GM23338 (cell line): ENCODE measurements at regions not wholly inside any gene's neighbourhood (a gene's known extent, or its start where the extent isn't known, plus 50 kb on each side); places are given as distances from the start of the nearest gene placed in this dataset.

Source experiments
- ATAC-seq: fragments of 200-7000 bp; cut with Tn5 transposase; 3 replicates; pipeline ENCODE4 v1.9.1; 2020
- DNase-seq: peaks from one replicate; pipeline ENCODE4 v3.0.0-alpha.2; 2015; ENCODE audit warnings: low spot score
- H2AFZ ChIP-seq: fragments of 200-600 bp; sonication (generic); 2 replicates; pipeline ENCODE4 v1.8.0; 2016; ENCODE audit warnings: antibody characterized with exemption, mild to moderate bottlenecking, moderate library complexity
- H3F3A ChIP-seq: fragments of 200-600 bp; sonication (generic); replicated peaks from 2 replicates; pipeline ENCODE4 v1.8.0; 2017; ENCODE audit warnings: antibody characterized with exemption, mixed run types, low read depth
- H3K27ac ChIP-seq: fragments of 200-600 bp; sonication (generic); 2 replicates; pipeline ENCODE4 v1.6.1; 2016; ENCODE audit warnings: low read depth
- H3K27me3 ChIP-seq: fragments of 200-600 bp; sonication (generic); 2 replicates; pipeline ENCODE4 v1.8.0; 2016; ENCODE audit warnings: mild to moderate bottlenecking, mixed run types, moderate library complexity; ENCODE audit not compliant: insufficient read depth
- H3K36me3 ChIP-seq: fragments of 200-600 bp; sonication (generic); 2 replicates; pipeline ENCODE4 v1.8.0; 2016; ENCODE audit warnings: mild to moderate bottlenecking; ENCODE audit not compliant: insufficient read depth
- H3K4me1 ChIP-seq: fragments of 200-600 bp; sonication (generic); 2 replicates; pipeline ENCODE4 v1.8.0; 2016; ENCODE audit warnings: mild to moderate bottlenecking, moderate library complexity; ENCODE audit not compliant: insufficient read depth
- H3K4me2 ChIP-seq: fragments of 200-600 bp; sonication (generic); 2 replicates; pipeline ENCODE4 v1.7.1; 2017; ENCODE audit warnings: mixed run types
- H3K4me3 ChIP-seq: fragments of 200-600 bp; sonication (generic); 2 replicates; pipeline ENCODE4 v1.6.1; 2016; ENCODE audit warnings: mixed run types
- H3K79me2 ChIP-seq: fragments of 200-600 bp; sonication (generic); replicated peaks from 2 replicates; pipeline ENCODE4 v1.8.0; 2017; ENCODE audit warnings: mild to moderate bottlenecking; ENCODE audit not compliant: insufficient read depth
- H3K9me2 ChIP-seq: fragments of 200-600 bp; sonication (generic); 2 replicates; pipeline ENCODE4 v1.8.0; 2017; ENCODE audit not compliant: insufficient read depth
- H4K20me1 ChIP-seq: fragments of 200-600 bp; sonication (generic); replicated peaks from 2 replicates; pipeline ENCODE4 v1.8.0; 2017; ENCODE audit warnings: mild to moderate bottlenecking; ENCODE audit not compliant: insufficient read depth
- H3K27ac Mint-ChIP-seq: 2 replicates; pipeline ENCODE4 v1.8.0; 2020; ENCODE audit warnings: inconsistent platforms, mild to moderate bottlenecking, moderate library complexity, mixed read lengths
- H3K27me3 Mint-ChIP-seq: 3 replicates; pipeline ENCODE4 v1.8.0; 2022; ENCODE audit warnings: low read depth, mild to moderate bottlenecking, moderate library complexity, mixed read lengths, inconsistent platforms; ENCODE audit not compliant: insufficient read depth, poor library complexity
- H3K36me3 Mint-ChIP-seq: 3 replicates; pipeline ENCODE4 v1.8.0; 2021; ENCODE audit warnings: low read depth, mild to moderate bottlenecking, inconsistent platforms, moderate library complexity, mixed read lengths
- H3K4me1 Mint-ChIP-seq: 3 replicates; pipeline ENCODE4 v1.8.0; 2020; ENCODE audit warnings: mild to moderate bottlenecking, inconsistent platforms, mixed read lengths
- H3K4me3 Mint-ChIP-seq: 3 replicates; pipeline ENCODE4 v1.8.0; 2021; ENCODE audit warnings: moderate library complexity, mild to moderate bottlenecking, inconsistent platforms, mixed read lengths
- H3K9me3 Mint-ChIP-seq: 3 replicates; pipeline ENCODE4 v1.8.0; 2020; ENCODE audit warnings: moderate library complexity, mild to moderate bottlenecking, inconsistent platforms, mixed read lengths
- EZH2 ChIP-seq: fragments of 200-600 bp; sonication (generic); IDR thresholded peaks from one replicate; pipeline ENCODE4 v1.8.0; 2017; ENCODE audit warnings: antibody characterized with exemption, mild to moderate bottlenecking, low read depth; ENCODE audit not compliant: unreplicated experiment
- EZH2phosphoT487 ChIP-seq: fragments of 200-600 bp; sonication (generic); IDR thresholded peaks from one replicate; pipeline ENCODE4 v1.8.1; 2018; ENCODE audit warnings: antibody characterized with exemption; ENCODE audit not compliant: unreplicated experiment
- JUNB ChIP-seq: IDR thresholded peaks from one replicate; pipeline ENCODE4 v1.6.1; 2016; ENCODE audit warnings: antibody characterized with exemption; ENCODE audit not compliant: unreplicated experiment
- NANOG ChIP-seq: IDR thresholded peaks from 2 replicates; pipeline ENCODE4 v1.6.1; 2016; ENCODE audit warnings: antibody characterized with exemption, borderline replicate concordance
- STAT1 ChIP-seq: IDR thresholded peaks from one replicate; pipeline ENCODE4 v1.6.1; 2016; ENCODE audit warnings: antibody characterized with exemption; ENCODE audit not compliant: unreplicated experiment
- ZNF114 ChIP-seq: fragments of 250-450 bp; sonication (Bioruptor Pico); IDR thresholded peaks from 2 replicates; pipeline ENCODE4 v1.5.0; 2020; ENCODE audit warnings: mild to moderate bottlenecking, moderate library complexity
- ZNF331 ChIP-seq: fragments of 250-450 bp; sonication (Bioruptor Pico); IDR thresholded peaks from 2 replicates; pipeline ENCODE4 v1.5.0; 2020; ENCODE audit warnings: low read depth, mild to moderate bottlenecking, moderate library complexity
- TF ChIP-seq, protein P1 (sequence below), 2 experiments: fragments of 200-600 bp in 1 of 2; sonication (generic) in 1 of 2; conservative IDR thresholded peaks; 2 replicates each; pipeline versions ENCODE4 v1.5.1 to v1.6.1; 2016 to 2017; ENCODE audit warnings: antibody characterized with exemption in 2 of 2, low read depth in 2 of 2, mild to moderate bottlenecking in 2 of 2, moderate library complexity in 1 of 2
- TF ChIP-seq, protein P2 (sequence below): fragments of 250-450 bp; sonication (Bioruptor Pico); IDR thresholded peaks from 2 replicates; pipeline ENCODE4 v1.5.0; 2020; ENCODE audit warnings: mild to moderate bottlenecking, moderate library complexity
- TF ChIP-seq, protein P3 (sequence below): IDR thresholded peaks from 2 replicates; pipeline ENCODE4 v1.6.1; 2016; ENCODE audit warnings: antibody characterized with exemption

DNA sequence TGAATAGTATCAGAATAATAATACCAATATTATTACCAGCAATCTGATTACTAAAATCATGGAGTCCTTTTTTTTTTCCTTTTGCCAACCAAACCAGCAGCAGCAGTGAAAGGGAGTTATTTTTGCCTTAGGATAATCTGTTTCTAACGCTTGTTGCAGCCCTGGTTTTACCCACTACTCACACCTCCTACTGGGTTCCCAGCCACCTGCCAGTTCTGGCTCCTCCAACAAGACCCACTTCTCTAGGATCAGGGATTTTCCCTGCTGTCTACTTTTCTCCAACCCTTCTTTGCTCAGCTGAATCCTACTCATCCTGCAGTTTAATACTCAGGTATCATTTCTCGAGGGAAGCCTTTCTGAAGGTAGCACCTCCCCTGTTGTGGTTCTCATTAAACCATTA, 96.8 kb upstream of the BCAR3 start (continued):
- TF ChIP-seq, protein P1, sequence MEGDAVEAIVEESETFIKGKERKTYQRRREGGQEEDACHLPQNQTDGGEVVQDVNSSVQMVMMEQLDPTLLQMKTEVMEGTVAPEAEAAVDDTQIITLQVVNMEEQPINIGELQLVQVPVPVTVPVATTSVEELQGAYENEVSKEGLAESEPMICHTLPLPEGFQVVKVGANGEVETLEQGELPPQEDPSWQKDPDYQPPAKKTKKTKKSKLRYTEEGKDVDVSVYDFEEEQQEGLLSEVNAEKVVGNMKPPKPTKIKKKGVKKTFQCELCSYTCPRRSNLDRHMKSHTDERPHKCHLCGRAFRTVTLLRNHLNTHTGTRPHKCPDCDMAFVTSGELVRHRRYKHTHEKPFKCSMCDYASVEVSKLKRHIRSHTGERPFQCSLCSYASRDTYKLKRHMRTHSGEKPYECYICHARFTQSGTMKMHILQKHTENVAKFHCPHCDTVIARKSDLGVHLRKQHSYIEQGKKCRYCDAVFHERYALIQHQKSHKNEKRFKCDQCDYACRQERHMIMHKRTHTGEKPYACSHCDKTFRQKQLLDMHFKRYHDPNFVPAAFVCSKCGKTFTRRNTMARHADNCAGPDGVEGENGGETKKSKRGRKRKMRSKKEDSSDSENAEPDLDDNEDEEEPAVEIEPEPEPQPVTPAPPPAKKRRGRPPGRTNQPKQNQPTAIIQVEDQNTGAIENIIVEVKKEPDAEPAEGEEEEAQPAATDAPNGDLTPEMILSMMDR (conservative IDR thresholded peaks at IDR 0.05; ENCODE audit: low read depth in 2 of 2): no peak
- TF ChIP-seq, protein P2, sequence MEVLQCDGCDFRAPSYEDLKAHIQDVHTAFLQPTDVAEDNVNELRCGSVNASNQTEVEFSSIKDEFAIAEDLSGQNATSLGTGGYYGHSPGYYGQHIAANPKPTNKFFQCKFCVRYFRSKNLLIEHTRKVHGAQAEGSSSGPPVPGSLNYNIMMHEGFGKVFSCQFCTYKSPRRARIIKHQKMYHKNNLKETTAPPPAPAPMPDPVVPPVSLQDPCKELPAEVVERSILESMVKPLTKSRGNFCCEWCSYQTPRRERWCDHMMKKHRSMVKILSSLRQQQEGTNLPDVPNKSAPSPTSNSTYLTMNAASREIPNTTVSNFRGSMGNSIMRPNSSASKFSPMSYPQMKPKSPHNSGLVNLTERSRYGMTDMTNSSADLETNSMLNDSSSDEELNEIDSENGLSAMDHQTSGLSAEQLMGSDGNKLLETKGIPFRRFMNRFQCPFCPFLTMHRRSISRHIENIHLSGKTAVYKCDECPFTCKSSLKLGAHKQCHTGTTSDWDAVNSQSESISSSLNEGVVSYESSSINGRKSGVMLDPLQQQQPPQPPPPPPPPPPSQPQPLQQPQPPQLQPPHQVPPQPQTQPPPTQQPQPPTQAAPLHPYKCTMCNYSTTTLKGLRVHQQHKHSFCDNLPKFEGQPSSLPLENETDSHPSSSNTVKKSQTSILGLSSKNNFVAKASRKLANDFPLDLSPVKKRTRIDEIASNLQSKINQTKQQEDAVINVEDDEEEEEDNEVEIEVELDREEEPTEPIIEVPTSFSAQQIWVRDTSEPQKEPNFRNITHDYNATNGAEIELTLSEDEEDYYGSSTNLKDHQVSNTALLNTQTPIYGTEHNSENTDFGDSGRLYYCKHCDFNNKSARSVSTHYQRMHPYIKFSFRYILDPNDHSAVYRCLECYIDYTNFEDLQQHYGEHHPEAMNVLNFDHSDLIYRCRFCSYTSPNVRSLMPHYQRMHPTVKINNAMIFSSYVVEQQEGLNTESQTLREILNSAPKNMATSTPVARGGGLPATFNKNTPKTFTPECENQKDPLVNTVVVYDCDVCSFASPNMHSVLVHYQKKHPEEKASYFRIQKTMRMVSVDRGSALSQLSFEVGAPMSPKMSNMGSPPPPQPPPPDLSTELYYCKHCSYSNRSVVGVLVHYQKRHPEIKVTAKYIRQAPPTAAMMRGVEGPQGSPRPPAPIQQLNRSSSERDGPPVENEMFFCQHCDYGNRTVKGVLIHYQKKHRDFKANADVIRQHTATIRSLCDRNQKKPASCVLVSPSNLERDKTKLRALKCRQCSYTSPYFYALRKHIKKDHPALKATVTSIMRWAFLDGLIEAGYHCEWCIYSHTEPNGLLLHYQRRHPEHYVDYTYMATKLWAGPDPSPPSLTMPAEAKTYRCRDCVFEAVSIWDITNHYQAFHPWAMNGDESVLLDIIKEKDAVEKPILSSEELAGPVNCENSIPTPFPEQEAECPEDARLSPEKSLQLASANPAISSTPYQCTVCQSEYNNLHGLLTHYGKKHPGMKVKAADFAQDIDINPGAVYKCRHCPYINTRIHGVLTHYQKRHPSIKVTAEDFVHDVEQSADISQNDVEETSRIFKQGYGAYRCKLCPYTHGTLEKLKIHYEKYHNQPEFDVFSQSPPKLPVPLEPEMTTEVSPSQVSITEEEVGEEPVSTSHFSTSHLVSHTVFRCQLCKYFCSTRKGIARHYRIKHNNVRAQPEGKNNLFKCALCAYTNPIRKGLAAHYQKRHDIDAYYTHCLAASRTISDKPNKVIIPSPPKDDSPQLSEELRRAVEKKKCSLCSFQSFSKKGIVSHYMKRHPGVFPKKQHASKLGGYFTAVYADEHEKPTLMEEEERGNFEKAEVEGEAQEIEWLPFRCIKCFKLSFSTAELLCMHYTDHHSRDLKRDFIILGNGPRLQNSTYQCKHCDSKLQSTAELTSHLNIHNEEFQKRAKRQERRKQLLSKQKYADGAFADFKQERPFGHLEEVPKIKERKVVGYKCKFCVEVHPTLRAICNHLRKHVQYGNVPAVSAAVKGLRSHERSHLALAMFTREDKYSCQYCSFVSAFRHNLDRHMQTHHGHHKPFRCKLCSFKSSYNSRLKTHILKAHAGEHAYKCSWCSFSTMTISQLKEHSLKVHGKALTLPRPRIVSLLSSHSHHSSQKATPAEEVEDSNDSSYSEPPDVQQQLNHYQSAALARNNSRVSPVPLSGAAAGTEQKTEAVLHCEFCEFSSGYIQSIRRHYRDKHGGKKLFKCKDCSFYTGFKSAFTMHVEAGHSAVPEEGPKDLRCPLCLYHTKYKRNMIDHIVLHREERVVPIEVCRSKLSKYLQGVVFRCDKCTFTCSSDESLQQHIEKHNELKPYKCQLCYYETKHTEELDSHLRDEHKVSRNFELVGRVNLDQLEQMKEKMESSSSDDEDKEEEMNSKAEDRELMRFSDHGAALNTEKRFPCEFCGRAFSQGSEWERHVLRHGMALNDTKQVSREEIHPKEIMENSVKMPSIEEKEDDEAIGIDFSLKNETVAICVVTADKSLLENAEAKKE (CRISPR knock-in tag): no peak
- TF ChIP-seq EZH2phosphoT487 (no peak), ZNF114 (CRISPR knock-in tag) (no peak), ZNF331 (CRISPR knock-in tag) (no peak), EZH2 (no peak)

GRCh38 chr1:93777255-93777654, 95.6 kb upstream of the BCAR3 start:
- no peak overlapping the region for H3K27ac Mint-ChIP-seq
- ATAC-seq (no peak), DNase-seq (no peak)
- peaks cover 35% of the 10 kb centered on the region for H3K9me2 ChIP-seq
- no peaks in the 10 kb centered on the region for H3K27me3 Mint-ChIP-seq
- no peak overlapping the region for H3K4me3 Mint-ChIP-seq
- peaks cover 16% of the 10 kb centered on the region for H3K4me1 Mint-ChIP-seq
- no peaks in the 10 kb centered on the region; the same call in 1 of the 2 replicates for H3K4me1 ChIP-seq
- no peak overlapping the region for H3K4me3 ChIP-seq
- no peaks in the 10 kb centered on the region for H3F3A ChIP-seq
- H3K79me2 ChIP-seq: no peaks in the 10 kb centered on the region
- H3K36me3 ChIP-seq: no peaks in the 10 kb centered on the region
- H3K9me3 Mint-ChIP-seq: no peaks in the 10 kb centered on the region
- no peaks in the 10 kb centered on the region for H3K27me3 ChIP-seq
- no peak overlapping the region for H3K4me2 ChIP-seq
- H4K20me1 ChIP-seq: no peaks in the 10 kb centered on the region
- H2AFZ ChIP-seq: no peak overlapping the region
- no peak overlapping the region for H3K27ac ChIP-seq
- H3K36me3 Mint-ChIP-seq: no peaks in the 10 kb centered on the region; the same call in 2 of the 3 replicates
- TF ChIP-seq ZNF331 (CRISPR knock-in tag): no peak
- TF ChIP-seq, protein P3, sequence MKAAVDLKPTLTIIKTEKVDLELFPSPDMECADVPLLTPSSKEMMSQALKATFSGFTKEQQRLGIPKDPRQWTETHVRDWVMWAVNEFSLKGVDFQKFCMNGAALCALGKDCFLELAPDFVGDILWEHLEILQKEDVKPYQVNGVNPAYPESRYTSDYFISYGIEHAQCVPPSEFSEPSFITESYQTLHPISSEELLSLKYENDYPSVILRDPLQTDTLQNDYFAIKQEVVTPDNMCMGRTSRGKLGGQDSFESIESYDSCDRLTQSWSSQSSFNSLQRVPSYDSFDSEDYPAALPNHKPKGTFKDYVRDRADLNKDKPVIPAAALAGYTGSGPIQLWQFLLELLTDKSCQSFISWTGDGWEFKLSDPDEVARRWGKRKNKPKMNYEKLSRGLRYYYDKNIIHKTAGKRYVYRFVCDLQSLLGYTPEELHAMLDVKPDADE: no peak
- TF ChIP-seq ZNF114 (CRISPR knock-in tag): no peak
- no peak for TF ChIP-seq JUNB
- TF ChIP-seq, protein P1 (conservative IDR thresholded peaks at IDR 0.05; ENCODE audit: low read depth in 2 of 2): no peak
- TF ChIP-seq STAT1: no peak
- TF ChIP-seq EZH2phosphoT487: no peak
- TF ChIP-seq NANOG: no peak
- no peak for TF ChIP-seq EZH2
